ENCODE measurements at regions not wholly inside any gene's neighbourhood (a gene's known extent, or its start where the extent isn't known, plus 50 kb on each side); places are given as distances from the start of the nearest gene placed in this dataset.
A peak's percentile ranks its signal among the peaks of the same experiment; 100 is the strongest.

DNA sequence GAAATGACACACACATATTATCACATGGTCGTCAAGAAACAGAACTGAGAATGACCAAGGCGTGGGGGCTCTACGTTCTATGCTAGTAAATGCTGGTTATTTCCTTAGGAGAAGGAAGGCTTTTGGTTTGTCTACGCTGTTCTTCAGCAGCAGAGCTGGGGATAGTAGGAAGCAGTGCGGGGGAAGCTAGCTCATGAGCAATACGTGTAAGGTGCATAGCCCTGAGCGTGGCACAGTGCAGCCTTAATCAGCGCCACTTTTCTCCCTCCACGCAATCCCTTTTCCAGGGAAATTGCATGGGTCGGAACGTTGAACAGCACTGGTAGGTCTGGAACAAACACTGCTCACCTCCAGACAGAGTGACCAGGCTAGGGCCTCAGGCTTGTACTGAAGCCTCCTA is 199.6 kb upstream of the FBXO11 start (continued):
- no peak for TF ChIP-seq REPIN1 (CRISPR knock-in tag; IDR thresholded peaks at IDR 0.05; ENCODE audit: borderline replicate concordance, low read depth)
- TF ChIP-seq BCLAF1 (IDR thresholded peaks at IDR 0.05): no peak
- TF ChIP-seq SP140L (CRISPR knock-in tag; IDR thresholded peaks at IDR 0.05; ENCODE audit: borderline replicate concordance): no peak
- peak; percentile 33; the same call in 1 of the 2 replicates for TF ChIP-seq NR1H2 (CRISPR knock-in tag; IDR thresholded peaks at IDR 0.05; ENCODE audit: borderline replicate concordance, low read depth)
- TF ChIP-seq RBFOX2 (IDR thresholded peaks at IDR 0.05; ENCODE audit: low read depth, low read length): no peak
- no peak for TF ChIP-seq ZNF776 (CRISPR knock-in tag; IDR thresholded peaks at IDR 0.05)
- no peak for TF ChIP-seq ZNF24 (IDR thresholded peaks at IDR 0.05)
- TF ChIP-seq TEAD2 (CRISPR knock-in tag; IDR thresholded peaks at IDR 0.05): no peak
- TF ChIP-seq ERF (CRISPR knock-in tag; IDR thresholded peaks at IDR 0.05): no peak
- no peak for TF ChIP-seq DMTF1 (CRISPR knock-in tag; IDR thresholded peaks at IDR 0.05)
- no peak for TF ChIP-seq SKI (IDR thresholded peaks at IDR 0.05; ENCODE audit: partially characterized antibody)
- no peak for TF ChIP-seq ZNF616 (CRISPR knock-in tag; IDR thresholded peaks at IDR 0.05; ENCODE audit: low read depth)
- TF ChIP-seq ZNF33A (CRISPR knock-in tag; IDR thresholded peaks at IDR 0.05; ENCODE audit: borderline replicate concordance): no peak
- no peak for TF ChIP-seq ZMYM3 (CRISPR knock-in tag; IDR thresholded peaks at IDR 0.05)
- TF ChIP-seq KAT7 (CRISPR knock-in tag; IDR thresholded peaks at IDR 0.05; ENCODE audit: borderline replicate concordance): no peak
- no peak for TF ChIP-seq PHF20 (CRISPR knock-in tag; IDR thresholded peaks at IDR 0.05)
- no peak for TF ChIP-seq TRIM24 (CRISPR knock-in tag; IDR thresholded peaks at IDR 0.05)
- TF ChIP-seq HOXA5 (CRISPR knock-in tag; IDR thresholded peaks at IDR 0.05): no peak
- TF ChIP-seq ZNF446 (CRISPR knock-in tag; IDR thresholded peaks at IDR 0.05): no peak
- TF ChIP-seq ZNF567 (CRISPR knock-in tag; IDR thresholded peaks at IDR 0.05; ENCODE audit: borderline replicate concordance): no peak
- TF ChIP-seq RBM22 (optimal IDR thresholded peaks at IDR 0.05; ENCODE audit: low read length): no peak
- no peak for TF ChIP-seq HMG20B (CRISPR knock-in tag; conservative IDR thresholded peaks at IDR 0.05)
- no peak for TF ChIP-seq AKNA (CRISPR knock-in tag; IDR thresholded peaks at IDR 0.05; ENCODE audit: borderline replicate concordance)
